ENCODE measurements at regions not wholly inside any gene's neighbourhood (a gene's known extent, or its start where the extent isn't known, plus 50 kb on each side); places are given as distances from the start of the nearest gene placed in this dataset.

DNA sequence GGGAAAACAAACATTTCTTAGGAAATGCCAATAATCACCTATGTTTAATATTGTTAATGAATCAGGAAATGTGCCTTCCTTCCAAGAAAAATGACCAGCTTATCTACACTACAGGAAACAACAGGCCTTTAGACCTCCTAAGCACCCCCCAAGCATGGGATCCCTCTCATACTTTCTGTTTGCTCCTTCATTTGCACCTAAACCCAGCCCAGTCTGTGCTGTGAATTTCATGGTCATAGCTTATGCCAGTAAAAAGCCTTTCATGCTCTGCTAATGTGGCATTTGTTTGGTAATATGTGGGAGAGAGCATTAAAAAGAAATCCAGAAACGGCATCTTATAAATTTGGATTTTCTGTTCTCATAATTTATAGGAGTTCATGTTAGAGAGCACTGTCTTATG, 511.1 kb downstream of the EBF1 start:
- ChIA-PET POLR2A (no interaction called here), CTCF (no interaction called here), SMC1A (ENCODE audit: uncharacterized antibody, unreplicated experiment) (interaction anchor here (0.9 to 1.6 kb wide), 4 partner anchors 8 to 18 kb away, joined by 3 to 5 read pairs (median 4); no protein-coding TSS in a partner anchor), RAD21 (ENCODE audit: unreplicated experiment) (no interaction called here)
- Histone ChIP-seq H3K4me1 (ENCODE audit: control insufficient read depth, insufficient read depth, low read length) (no peaks in the 10 kb centered on the region), H3K27ac (ENCODE audit: control insufficient read depth, insufficient read depth) (no peak overlapping the region), H3K36me3 (ENCODE audit: control insufficient read depth in 2 of 2, insufficient read depth in 2 of 2, low read length in 1 of 2) (no peaks in the 10 kb centered on the region), H3K79me2 (ENCODE audit: control insufficient read depth, insufficient read depth, low read length) (no peaks in the 10 kb centered on the region), H3K4me3 (no peak overlapping the region), H3K9me3 (replicated peaks; ENCODE audit: control insufficient read depth, insufficient read depth, low read length) (no peaks in the 10 kb centered on the region), H3K9ac (ENCODE audit: control insufficient read depth, insufficient read depth, low read length) (no peak overlapping the region), H3K27me3 (replicated peaks in 1 of 2; ENCODE audit: control insufficient read depth in 2 of 2, insufficient read depth in 2 of 2, low read length in 1 of 2) (no peaks in the 10 kb centered on the region), H2AFZ (ENCODE audit: control insufficient read depth, low read depth, low read length) (no peak overlapping the region), H4K20me1 (ENCODE audit: control insufficient read depth, insufficient read depth) (no peaks in the 10 kb centered on the region), H3K4me2 (ENCODE audit: control insufficient read depth, insufficient read depth) (no peak overlapping the region)
- in situ Hi-C loops (cut with MboI), result no loop called here
- no peak for ATAC-seq
- FAIRE-seq, result no peak
- BruUV-seq (replicated peaks), result no TSS peak
- WGBS (ENCODE audit: insufficient coverage, insufficient replicate concordance, low lambda C conversion rate, missing lambda C conversion rate), result 11% methylated on average over 1 of the region's 1 CpG
- DNase-seq (ENCODE audit: low read depth, low spot score), result no peak
- TF ChIP-seq, protein P1, sequence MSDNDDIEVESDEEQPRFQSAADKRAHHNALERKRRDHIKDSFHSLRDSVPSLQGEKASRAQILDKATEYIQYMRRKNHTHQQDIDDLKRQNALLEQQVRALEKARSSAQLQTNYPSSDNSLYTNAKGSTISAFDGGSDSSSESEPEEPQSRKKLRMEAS (IDR thresholded peaks at IDR 0.05; ENCODE audit: low read depth, low read length), result no peak
- TF ChIP-seq TARDBP (IDR thresholded peaks at IDR 0.05; ENCODE audit: borderline replicate concordance), result no peak
- TF ChIP-seq YBX1 (IDR thresholded peaks at IDR 0.05), result no peak
- TF ChIP-seq ZNF622 (IDR thresholded peaks at IDR 0.05), result no peak
- no peak for TF ChIP-seq POLR2AphosphoS2 (IDR thresholded peaks at IDR 0.05; ENCODE audit: low read depth, low read length)
- no peak for TF ChIP-seq BMI1 (IDR thresholded peaks at IDR 0.05; ENCODE audit: borderline replicate concordance)
- no peak for TF ChIP-seq ZNF217 (IDR thresholded peaks at IDR 0.05)
- TF ChIP-seq NR2F1 (conservative IDR thresholded peaks at IDR 0.05), result no peak
- no peak for TF ChIP-seq ATF7 (IDR thresholded peaks at IDR 0.05; ENCODE audit: low read depth)
- no peak for TF ChIP-seq PAX5 (IDR thresholded peaks at IDR 0.05; ENCODE audit: borderline replicate concordance, low read depth, low read length)
- TF ChIP-seq MEF2B (IDR thresholded peaks at IDR 0.05; ENCODE audit: partially characterized antibody, poor library complexity, severe bottlenecking), result no peak
- TF ChIP-seq TAF1 (IDR thresholded peaks at IDR 0.05; ENCODE audit: borderline replicate concordance, low read depth, low read length), result no peak
- TF ChIP-seq, protein P2, sequence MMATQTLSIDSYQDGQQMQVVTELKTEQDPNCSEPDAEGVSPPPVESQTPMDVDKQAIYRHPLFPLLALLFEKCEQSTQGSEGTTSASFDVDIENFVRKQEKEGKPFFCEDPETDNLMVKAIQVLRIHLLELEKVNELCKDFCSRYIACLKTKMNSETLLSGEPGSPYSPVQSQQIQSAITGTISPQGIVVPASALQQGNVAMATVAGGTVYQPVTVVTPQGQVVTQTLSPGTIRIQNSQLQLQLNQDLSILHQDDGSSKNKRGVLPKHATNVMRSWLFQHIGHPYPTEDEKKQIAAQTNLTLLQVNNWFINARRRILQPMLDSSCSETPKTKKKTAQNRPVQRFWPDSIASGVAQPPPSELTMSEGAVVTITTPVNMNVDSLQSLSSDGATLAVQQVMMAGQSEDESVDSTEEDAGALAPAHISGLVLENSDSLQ (IDR thresholded peaks at IDR 0.05), result no peak
- no peak for TF ChIP-seq SMC3 (IDR thresholded peaks at IDR 0.05; ENCODE audit: borderline replicate concordance, low read length)
- no peak for TF ChIP-seq CHD4 (IDR thresholded peaks at IDR 0.05)
- no peak for TF ChIP-seq ETV6 (conservative IDR thresholded peaks at IDR 0.05 in 1 of 2, IDR thresholded peaks at IDR 0.05 in 1 of 2; ENCODE audit: borderline replicate concordance in 1 of 2, low read depth in 1 of 2)
- no peak for TF ChIP-seq NFIC (IDR thresholded peaks at IDR 0.05; ENCODE audit: low read depth, low read length)
- TF ChIP-seq KAT2A (conservative IDR thresholded peaks at IDR 0.05; ENCODE audit: control insufficient read depth, low read depth, low read length), result no peak
- TF ChIP-seq NBN (IDR thresholded peaks at IDR 0.05), result no peak
- TF ChIP-seq, protein P3, sequence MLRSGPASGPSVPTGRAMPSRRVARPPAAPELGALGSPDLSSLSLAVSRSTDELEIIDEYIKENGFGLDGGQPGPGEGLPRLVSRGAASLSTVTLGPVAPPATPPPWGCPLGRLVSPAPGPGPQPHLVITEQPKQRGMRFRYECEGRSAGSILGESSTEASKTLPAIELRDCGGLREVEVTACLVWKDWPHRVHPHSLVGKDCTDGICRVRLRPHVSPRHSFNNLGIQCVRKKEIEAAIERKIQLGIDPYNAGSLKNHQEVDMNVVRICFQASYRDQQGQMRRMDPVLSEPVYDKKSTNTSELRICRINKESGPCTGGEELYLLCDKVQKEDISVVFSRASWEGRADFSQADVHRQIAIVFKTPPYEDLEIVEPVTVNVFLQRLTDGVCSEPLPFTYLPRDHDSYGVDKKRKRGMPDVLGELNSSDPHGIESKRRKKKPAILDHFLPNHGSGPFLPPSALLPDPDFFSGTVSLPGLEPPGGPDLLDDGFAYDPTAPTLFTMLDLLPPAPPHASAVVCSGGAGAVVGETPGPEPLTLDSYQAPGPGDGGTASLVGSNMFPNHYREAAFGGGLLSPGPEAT (IDR thresholded peaks at IDR 0.05; ENCODE audit: low read depth), result no peak
- intact Hi-C loops (cut with micrococcal nuclease; ENCODE audit: unreplicated experiment), result no loop called here
